SHP77 treated with DMSO at 0.1 percent for 48 hours (cell line): ENCODE measurements at regions not wholly inside any gene's neighbourhood (a gene's known extent, or its start where the extent isn't known, plus 50 kb on each side); places are given as distances from the start of the nearest gene placed in this dataset.

Experiments used
- DNase-seq: peaks from one replicate; lab custom pipeline; 2025; lab: John Stamatoyannopoulos, UW

DNA sequence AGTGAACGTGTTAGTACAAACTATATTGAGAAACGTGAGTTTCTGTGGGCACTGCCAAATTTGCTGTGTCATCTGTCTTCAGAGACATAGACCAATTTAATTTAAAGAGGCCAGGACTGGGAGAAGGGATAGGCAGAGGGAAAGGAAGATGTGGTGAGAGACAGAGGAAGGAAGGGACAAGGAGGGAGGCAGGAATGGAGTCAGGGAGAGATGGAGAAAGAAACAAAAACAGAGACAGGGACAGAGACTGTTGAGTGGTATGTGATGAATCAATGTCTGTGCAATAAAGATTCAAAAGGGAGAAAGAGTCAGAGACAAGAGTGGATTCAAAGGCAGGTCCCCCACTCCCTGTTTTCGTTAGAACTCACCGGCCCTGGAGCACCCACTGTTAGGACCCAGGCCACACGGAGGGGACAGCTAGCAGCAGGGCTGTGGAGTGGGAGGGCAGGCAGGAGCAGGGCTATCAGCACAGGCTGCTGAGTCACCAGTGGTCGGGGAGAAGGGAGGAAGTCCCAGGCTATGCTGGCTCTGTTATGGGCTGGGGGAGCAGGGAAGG, 51.6 kb upstream of the CHD6 start:
- no peak for DNase-seq

DNA sequence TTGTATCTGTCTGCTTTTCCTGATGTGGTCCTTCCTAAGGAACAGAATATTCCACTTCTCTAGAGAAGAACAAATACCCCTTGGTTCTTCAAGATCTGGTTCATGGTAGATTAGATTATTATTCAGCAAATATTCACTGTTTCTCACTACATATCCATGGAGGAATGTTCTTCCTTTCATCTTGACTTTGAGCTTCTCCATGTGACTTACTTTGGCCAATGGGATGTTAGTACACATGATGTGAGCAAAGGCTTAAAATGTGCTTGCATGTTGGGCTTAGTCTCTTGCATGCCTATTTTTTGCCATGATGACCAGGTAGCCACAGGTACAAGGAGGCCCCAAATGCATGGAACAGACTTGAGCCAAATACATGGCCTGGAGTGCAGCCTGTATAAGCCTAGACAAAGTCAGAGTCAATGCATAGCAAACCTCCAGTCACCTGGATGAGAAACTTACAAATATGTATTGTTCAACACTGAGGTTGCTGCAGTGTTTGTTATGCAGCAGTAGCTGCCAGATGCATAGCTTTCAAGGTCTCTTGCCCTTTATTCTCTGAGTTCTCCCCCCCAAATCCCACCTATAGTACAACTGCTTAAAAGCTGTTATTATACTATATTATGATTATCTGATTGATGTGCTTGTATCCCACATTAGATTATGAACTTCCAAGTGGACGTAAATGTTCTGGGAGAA, 50.0 kb upstream of the CHD6 start:
- DNase-seq = no peak
